ENCODE measurements at regions not wholly inside any gene's neighbourhood (a gene's known extent, or its start where the extent isn't known, plus 50 kb on each side); places are given as distances from the start of the nearest gene placed in this dataset.
"Not testable (repeated sequence)": the region's sequence is repeated elsewhere in the genome, so short reads cannot be mapped to it uniquely, and the experiment has no call there.

DNA sequence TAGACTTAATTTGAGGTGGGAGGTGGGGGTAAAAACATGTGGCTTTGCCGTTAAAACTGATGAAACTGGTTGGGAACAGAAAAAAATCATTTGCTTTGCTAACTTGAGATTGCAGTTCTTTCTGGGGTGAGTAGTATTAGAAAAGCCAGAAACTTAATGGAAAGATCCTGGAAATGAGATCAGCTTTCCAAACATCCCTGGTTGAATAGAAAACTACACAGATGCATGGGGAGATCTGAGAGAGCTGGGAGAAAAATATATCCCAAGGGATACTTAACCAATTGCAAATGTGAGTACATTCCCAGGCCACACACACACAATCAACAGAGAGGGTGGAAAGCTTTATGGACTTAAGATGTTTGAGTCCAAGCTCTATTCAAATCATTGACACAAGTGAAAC, 222.3 kb downstream of the YTHDC2 start:
- FAIRE-seq (no peak), DNase-seq (no peak)
- 63 to 81% (median 75%) methylated on average over 1 of the region's 1 CpG for WGBS, 3 donors
- Histone ChIP-seq H3K36me3 (ENCODE audit: control insufficient read depth in 3 of 3, insufficient read depth in 2 of 3, low read depth in 1 of 3, low read length in 3 of 3) (no peaks in the 10 kb centered on the region), H3K27me3 (ENCODE audit: control insufficient read depth in 3 of 3, insufficient read depth in 3 of 3, low read length in 3 of 3) (no peaks in the 10 kb centered on the region), H3K4me1 (ENCODE audit: control insufficient read depth in 3 of 3, insufficient read depth in 2 of 3, low read depth in 1 of 3, low read length in 2 of 3) (no peaks in the 10 kb centered on the region), H3K27ac (ENCODE audit: low read depth in 1 of 3, low read length in 2 of 3) (no peak overlapping the region), H3K9me3 (ENCODE audit: control insufficient read depth in 2 of 2, insufficient read depth in 1 of 2, low read depth in 1 of 2, low read length in 1 of 2) (peaks cover 0 to 6% of the 10 kb centered on the region in 2 donors), H3K4me3 (ENCODE audit: low read depth in 1 of 3, low read length in 3 of 3) (no peak overlapping the region)

DNA sequence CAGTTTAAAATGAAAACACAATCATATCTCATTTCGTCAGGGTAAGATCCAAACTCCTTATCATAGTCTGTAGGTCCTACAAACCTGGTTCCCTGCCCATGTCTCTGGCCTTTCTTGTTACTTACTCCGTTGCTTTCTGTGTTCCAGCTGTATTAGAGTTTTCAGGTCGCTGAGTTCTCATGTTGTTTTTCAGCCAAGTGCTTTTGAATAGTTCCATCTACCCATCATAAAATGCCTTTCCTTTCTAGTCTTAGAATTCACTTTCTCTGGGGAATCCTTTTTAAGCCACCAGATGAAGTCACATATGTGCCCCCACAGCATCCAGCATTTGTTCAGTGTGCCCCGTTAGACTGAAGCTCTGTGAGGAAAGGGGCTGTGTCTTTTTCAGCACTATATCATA, 228.7 kb downstream of the YTHDC2 start:
- Histone ChIP-seq H3K4me3 (ENCODE audit: low read depth in 1 of 3, low read length in 3 of 3) (no peak overlapping the region), H3K4me1 (ENCODE audit: control insufficient read depth in 3 of 3, insufficient read depth in 2 of 3, low read depth in 1 of 3, low read length in 2 of 3) (no peaks in the 10 kb centered on the region), H3K27ac (ENCODE audit: low read depth in 1 of 3, low read length in 2 of 3) (no peak overlapping the region), H3K36me3 (ENCODE audit: control insufficient read depth in 3 of 3, insufficient read depth in 2 of 3, low read depth in 1 of 3, low read length in 3 of 3) (no peaks in the 10 kb centered on the region), H3K27me3 (ENCODE audit: control insufficient read depth in 3 of 3, insufficient read depth in 3 of 3, low read length in 3 of 3) (no peaks in the 10 kb centered on the region), H3K9me3 (ENCODE audit: control insufficient read depth in 2 of 2, insufficient read depth in 1 of 2, low read depth in 1 of 2, low read length in 1 of 2) (no peaks in the 10 kb centered on the region)
- WGBS, 3 donors: 52 to 65% (median 55%) methylated on average over 4 of the region's 4 CpGs
- no peak for DNase-seq
- no peak for FAIRE-seq

GRCh38 chr5:113742639-113743038, 229.1 kb downstream of the YTHDC2 start:
- 0 to 35% (median 1%) methylated on average over 1 of the region's 1 CpG for WGBS, 3 donors
- no peak for FAIRE-seq

GRCh38 chr5:113748403-113748802, 234.9 kb downstream of the YTHDC2 start:
- no peaks in the 10 kb centered on the region for H3K36me3 ChIP-seq (ENCODE audit: control insufficient read depth in 3 of 3, insufficient read depth in 2 of 3, low read depth in 1 of 3, low read length in 3 of 3)
- FAIRE-seq: no peak
- DNase-seq: no peak
- H3K27ac ChIP-seq (ENCODE audit: low read depth in 1 of 3, low read length in 2 of 3): no peak overlapping the region
- no peaks in the 10 kb centered on the region for H3K9me3 ChIP-seq (ENCODE audit: control insufficient read depth in 2 of 2, insufficient read depth in 1 of 2, low read depth in 1 of 2, low read length in 1 of 2)
- 70 to 84% (median 82%) methylated on average over 2 of the region's 2 CpGs for WGBS, 3 donors
- no peaks in the 10 kb centered on the region for H3K27me3 ChIP-seq (ENCODE audit: control insufficient read depth in 3 of 3, insufficient read depth in 3 of 3, low read length in 3 of 3)
- H3K4me1 ChIP-seq (ENCODE audit: control insufficient read depth in 3 of 3, insufficient read depth in 2 of 3, low read depth in 1 of 3, low read length in 2 of 3): no peaks in the 10 kb centered on the region
- no peak overlapping the region for H3K4me3 ChIP-seq (ENCODE audit: low read depth in 1 of 3, low read length in 3 of 3)

More at GRCh38 chr5:113742639-113743038, 229.1 kb downstream of the YTHDC2 start:
- Histone ChIP-seq H3K4me3 (ENCODE audit: low read depth in 1 of 3, low read length in 3 of 3) (no peak overlapping the region), H3K27ac (ENCODE audit: low read depth in 1 of 3, low read length in 2 of 3) (no peak overlapping the region), H3K4me1 (ENCODE audit: control insufficient read depth in 3 of 3, insufficient read depth in 2 of 3, low read depth in 1 of 3, low read length in 2 of 3) (no peaks in the 10 kb centered on the region), H3K27me3 (ENCODE audit: control insufficient read depth in 3 of 3, insufficient read depth in 3 of 3, low read length in 3 of 3) (no peaks in the 10 kb centered on the region), H3K9me3 (ENCODE audit: control insufficient read depth in 2 of 2, insufficient read depth in 1 of 2, low read depth in 1 of 2, low read length in 1 of 2) (no peaks in the 10 kb centered on the region), H3K36me3 (ENCODE audit: control insufficient read depth in 3 of 3, insufficient read depth in 2 of 3, low read depth in 1 of 3, low read length in 3 of 3) (no peaks in the 10 kb centered on the region)
- no peak for DNase-seq

DNA sequence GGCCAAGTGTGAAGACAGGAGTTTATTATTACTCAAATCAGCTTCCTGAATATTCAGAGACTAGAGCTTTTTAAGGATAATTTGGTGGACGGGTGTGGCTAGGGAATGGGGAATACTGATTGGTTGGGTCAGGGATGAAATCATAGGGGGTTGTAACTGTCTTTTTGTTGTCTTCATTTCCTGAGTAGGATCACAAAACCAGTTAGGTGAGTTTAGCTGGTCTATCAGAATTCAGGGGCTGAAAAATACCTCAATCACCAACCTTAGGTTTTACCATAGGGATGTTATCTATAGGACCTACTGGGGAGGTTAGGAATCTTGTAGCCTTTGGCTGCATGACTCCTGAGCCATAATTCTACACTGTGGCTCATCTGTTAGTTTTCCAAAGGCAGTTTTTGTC, 235.8 kb downstream of the YTHDC2 start:
- FAIRE-seq: no peak

DNA sequence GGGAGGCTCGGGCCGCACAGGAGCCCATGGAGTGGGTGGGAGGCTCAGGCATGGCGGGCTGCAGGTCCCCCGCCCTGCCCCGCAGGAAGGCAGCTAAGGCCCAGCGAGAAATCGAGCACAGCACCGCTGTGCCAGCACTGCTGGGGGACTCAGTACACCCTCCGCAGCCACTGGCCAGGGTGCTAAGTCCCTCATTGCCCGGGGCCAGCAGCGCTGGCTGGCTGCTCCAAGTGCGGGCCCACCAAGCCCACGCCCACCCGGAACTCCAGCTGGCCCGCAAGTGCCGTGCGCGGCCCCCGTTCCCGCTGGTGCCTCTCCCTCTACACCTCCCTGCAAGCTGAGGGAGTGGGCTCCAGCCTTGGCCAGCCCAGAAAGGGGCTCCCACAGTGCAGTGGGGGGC, 239.7 kb downstream of the YTHDC2 start:
- not testable (repeated sequence) for H3K27ac ChIP-seq (ENCODE audit: low read depth in 1 of 3, low read length in 2 of 3); H3K36me3 ChIP-seq (ENCODE audit: control insufficient read depth in 3 of 3, insufficient read depth in 2 of 3, low read depth in 1 of 3, low read length in 3 of 3); DNase-seq; H3K27me3 ChIP-seq (ENCODE audit: control insufficient read depth in 3 of 3, insufficient read depth in 3 of 3, low read length in 3 of 3); H3K4me3 ChIP-seq (ENCODE audit: low read depth in 1 of 3, low read length in 3 of 3); FAIRE-seq; H3K4me1 ChIP-seq (ENCODE audit: control insufficient read depth in 3 of 3, insufficient read depth in 2 of 3, low read depth in 1 of 3, low read length in 2 of 3); H3K9me3 ChIP-seq (ENCODE audit: control insufficient read depth in 2 of 2, insufficient read depth in 1 of 2, low read depth in 1 of 2, low read length in 1 of 2)
- 87 to 93% (median 92%) methylated on average over 7 to 19 of the region's 20 CpGs for WGBS, 3 donors

More for the DNA sequence above, 235.8 kb downstream of the YTHDC2 start:
- no peak overlapping the region for H3K27ac ChIP-seq (ENCODE audit: low read depth in 1 of 3, low read length in 2 of 3)
- no peaks in the 10 kb centered on the region for H3K36me3 ChIP-seq (ENCODE audit: control insufficient read depth in 3 of 3, insufficient read depth in 2 of 3, low read depth in 1 of 3, low read length in 3 of 3)
- no peaks in the 10 kb centered on the region for H3K4me1 ChIP-seq (ENCODE audit: control insufficient read depth in 3 of 3, insufficient read depth in 2 of 3, low read depth in 1 of 3, low read length in 2 of 3)
- H3K27me3 ChIP-seq (ENCODE audit: control insufficient read depth in 3 of 3, insufficient read depth in 3 of 3, low read length in 3 of 3): no peaks in the 10 kb centered on the region
- no peaks in the 10 kb centered on the region for H3K9me3 ChIP-seq (ENCODE audit: control insufficient read depth in 2 of 2, insufficient read depth in 1 of 2, low read depth in 1 of 2, low read length in 1 of 2)
- WGBS, 3 donors: 75 to 86% (median 79%) methylated on average over 1 of the region's 1 CpG
- no peak for DNase-seq
- H3K4me3 ChIP-seq (ENCODE audit: low read depth in 1 of 3, low read length in 3 of 3): no peak overlapping the region

- H3K27ac ChIP-seq (ENCODE audit: low read depth in 1 of 3, low read length in 2 of 3): no peak overlapping the region
- H3K36me3 ChIP-seq (ENCODE audit: control insufficient read depth in 3 of 3, insufficient read depth in 2 of 3, low read depth in 1 of 3, low read length in 3 of 3): no peaks in the 10 kb centered on the region
- H3K4me3 ChIP-seq (ENCODE audit: low read depth in 1 of 3, low read length in 3 of 3): no peak overlapping the region
- 64 to 90% (median 85%) methylated on average over 3 of the region's 3 CpGs for WGBS, 3 donors
- no peak for FAIRE-seq
- H3K4me1 ChIP-seq (ENCODE audit: control insufficient read depth in 3 of 3, insufficient read depth in 2 of 3, low read depth in 1 of 3, low read length in 2 of 3): no peaks in the 10 kb centered on the region
- H3K9me3 ChIP-seq (ENCODE audit: control insufficient read depth in 2 of 2, insufficient read depth in 1 of 2, low read depth in 1 of 2, low read length in 1 of 2): peaks cover 0 to 3% of the 10 kb centered on the region in 2 donors
- no peak for DNase-seq
- no peaks in the 10 kb centered on the region for H3K27me3 ChIP-seq (ENCODE audit: control insufficient read depth in 3 of 3, insufficient read depth in 3 of 3, low read length in 3 of 3)
Measured at GRCh38 chr5:113755516-113755915, 242.0 kb downstream of the YTHDC2 start.

GRCh38 chr5:113757508-113757907, 244.0 kb downstream of the YTHDC2 start:
- H3K27ac ChIP-seq (ENCODE audit: low read depth in 1 of 3, low read length in 2 of 3): no peak overlapping the region
- no peak overlapping the region for H3K4me3 ChIP-seq (ENCODE audit: low read depth in 1 of 3, low read length in 3 of 3)
- H3K36me3 ChIP-seq (ENCODE audit: control insufficient read depth in 3 of 3, insufficient read depth in 2 of 3, low read depth in 1 of 3, low read length in 3 of 3): no peaks in the 10 kb centered on the region
- no peak for FAIRE-seq
- peaks cover 0 to 3% of the 10 kb centered on the region in 2 donors for H3K9me3 ChIP-seq (ENCODE audit: control insufficient read depth in 2 of 2, insufficient read depth in 1 of 2, low read depth in 1 of 2, low read length in 1 of 2)
- DNase-seq: no peak
- H3K4me1 ChIP-seq (ENCODE audit: control insufficient read depth in 3 of 3, insufficient read depth in 2 of 3, low read depth in 1 of 3, low read length in 2 of 3): no peaks in the 10 kb centered on the region
- H3K27me3 ChIP-seq (ENCODE audit: control insufficient read depth in 3 of 3, insufficient read depth in 3 of 3, low read length in 3 of 3): no peaks in the 10 kb centered on the region
- WGBS, 3 donors: 51 to 74% (median 52%) methylated on average over 2 of the region's 2 CpGs

- DNase-seq: no peak
- Histone ChIP-seq H3K27me3 (ENCODE audit: control insufficient read depth in 3 of 3, insufficient read depth in 3 of 3, low read length in 3 of 3) (no peaks in the 10 kb centered on the region), H3K9me3 (ENCODE audit: control insufficient read depth in 2 of 2, insufficient read depth in 1 of 2, low read depth in 1 of 2, low read length in 1 of 2) (peaks cover 0 to 3% of the 10 kb centered on the region in 2 donors), H3K27ac (ENCODE audit: low read depth in 1 of 3, low read length in 2 of 3) (no peak overlapping the region), H3K4me1 (ENCODE audit: control insufficient read depth in 3 of 3, insufficient read depth in 2 of 3, low read depth in 1 of 3, low read length in 2 of 3) (no peaks in the 10 kb centered on the region), H3K36me3 (ENCODE audit: control insufficient read depth in 3 of 3, insufficient read depth in 2 of 3, low read depth in 1 of 3, low read length in 3 of 3) (no peaks in the 10 kb centered on the region), H3K4me3 (ENCODE audit: low read depth in 1 of 3, low read length in 3 of 3) (no peak overlapping the region)
- no peak for FAIRE-seq
- WGBS, 3 donors: 41 to 54% (median 47%) methylated on average over 2 of the region's 2 CpGs
Measured at GRCh38 chr5:113759505-113759904, 246.0 kb downstream of the YTHDC2 start.
